ENCODE measurements at regions not wholly inside any gene's neighbourhood (a gene's known extent, or its start where the extent isn't known, plus 50 kb on each side); places are given as distances from the start of the nearest gene placed in this dataset.

DNA sequence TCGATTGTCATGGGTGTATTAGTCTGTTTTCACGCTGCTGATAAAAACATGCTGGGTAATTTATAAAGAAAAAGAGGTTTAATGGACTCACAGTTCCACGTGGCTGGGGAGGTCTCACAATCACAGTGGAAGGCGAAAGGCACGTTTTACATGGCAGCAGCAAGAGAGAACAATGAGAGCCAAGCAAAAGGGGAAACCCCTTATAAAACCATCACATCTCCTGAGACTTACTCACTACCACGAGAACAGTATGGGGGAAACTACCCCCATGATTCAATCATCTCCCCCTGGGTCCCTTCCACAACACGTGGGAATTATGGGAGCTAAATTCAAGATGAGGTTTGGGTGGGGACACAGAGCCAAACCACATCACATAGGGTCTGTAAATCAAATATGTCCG, 167.4 kb upstream of the XYLT1 start:
- no peak for ATAC-seq (ENCODE audit: low read depth)
- no peaks in the 10 kb centered on the region for H4K20me1 ChIP-seq (ENCODE audit: control insufficient read depth, insufficient read depth, low read length, poor library complexity, severe bottlenecking)
- H3K4me3 Mint-ChIP-seq: no peak overlapping the region
- 68% methylated on average over 4 of the region's 8 CpGs for WGBS (ENCODE audit: insufficient coverage)
- H3K4me1 Mint-ChIP-seq: no peaks in the 10 kb centered on the region
- H3K27me3 Mint-ChIP-seq: peaks cover 6% of the 10 kb centered on the region
- intact Hi-C loops (cut with micrococcal nuclease): no loop called here
- H3K9ac ChIP-seq (ENCODE audit: low read length): no peak overlapping the region
- peaks cover 0 to 10% (median 0%) of the 10 kb centered on the region in 3 donors for H3K9me3 ChIP-seq (ENCODE audit: control extremely low read depth in 1 of 3, control insufficient read depth in 2 of 3, insufficient read depth in 1 of 3, low read length in 2 of 3)
- H3K27me3 ChIP-seq (replicated peaks in 1 of 4; ENCODE audit: control extremely low read depth in 1 of 4, control insufficient read depth in 3 of 4, insufficient read depth in 4 of 4, low read length in 3 of 4): no peaks in the 10 kb centered on the region
- TF ChIP-seq EZH2 (IDR thresholded peaks at IDR 0.05; ENCODE audit: borderline replicate concordance, insufficient read depth, low read depth, low read length, poor library complexity, severe bottlenecking): no peak
- TF ChIP-seq, protein P1, sequence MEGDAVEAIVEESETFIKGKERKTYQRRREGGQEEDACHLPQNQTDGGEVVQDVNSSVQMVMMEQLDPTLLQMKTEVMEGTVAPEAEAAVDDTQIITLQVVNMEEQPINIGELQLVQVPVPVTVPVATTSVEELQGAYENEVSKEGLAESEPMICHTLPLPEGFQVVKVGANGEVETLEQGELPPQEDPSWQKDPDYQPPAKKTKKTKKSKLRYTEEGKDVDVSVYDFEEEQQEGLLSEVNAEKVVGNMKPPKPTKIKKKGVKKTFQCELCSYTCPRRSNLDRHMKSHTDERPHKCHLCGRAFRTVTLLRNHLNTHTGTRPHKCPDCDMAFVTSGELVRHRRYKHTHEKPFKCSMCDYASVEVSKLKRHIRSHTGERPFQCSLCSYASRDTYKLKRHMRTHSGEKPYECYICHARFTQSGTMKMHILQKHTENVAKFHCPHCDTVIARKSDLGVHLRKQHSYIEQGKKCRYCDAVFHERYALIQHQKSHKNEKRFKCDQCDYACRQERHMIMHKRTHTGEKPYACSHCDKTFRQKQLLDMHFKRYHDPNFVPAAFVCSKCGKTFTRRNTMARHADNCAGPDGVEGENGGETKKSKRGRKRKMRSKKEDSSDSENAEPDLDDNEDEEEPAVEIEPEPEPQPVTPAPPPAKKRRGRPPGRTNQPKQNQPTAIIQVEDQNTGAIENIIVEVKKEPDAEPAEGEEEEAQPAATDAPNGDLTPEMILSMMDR (IDR thresholded peaks at IDR 0.05): no peak
- H3K79me2 ChIP-seq (ENCODE audit: control insufficient read depth, insufficient read depth, low read length): no peaks in the 10 kb centered on the region
- no peak overlapping the region for H3K4me3 ChIP-seq (ENCODE audit: control extremely low read depth in 1 of 5, extremely low read depth in 1 of 5, insufficient read depth in 1 of 5, low read depth in 2 of 5, low read length in 4 of 5)
- H3K9me3 Mint-ChIP-seq (ENCODE audit: insufficient read depth): peaks cover 7% of the 10 kb centered on the region
- H2AFZ ChIP-seq (ENCODE audit: insufficient read depth, low read depth, low read length, poor library complexity, severe bottlenecking): no peak overlapping the region
- POLR2A ChIA-PET: no interaction called here
- no peak overlapping the region for H3K27ac ChIP-seq (ENCODE audit: low read length in 2 of 2)
- no peak overlapping the region for H3K27ac Mint-ChIP-seq
- H3K4me2 ChIP-seq (replicated peaks; ENCODE audit: low read depth, low read length, poor library complexity, severe bottlenecking): no peak overlapping the region
- H3K4me1 ChIP-seq (ENCODE audit: control insufficient read depth in 2 of 2, insufficient read depth in 2 of 2, low read length in 2 of 2): no peaks in the 10 kb centered on the region
- CTCF ChIA-PET: no interaction called here
- H3K36me3 ChIP-seq (replicated peaks in 1 of 2; ENCODE audit: control extremely low read depth in 1 of 2, control insufficient read depth in 1 of 2, extremely low read depth in 1 of 2, insufficient read depth in 2 of 2, low read length in 1 of 2): no peaks in the 10 kb centered on the region
- no peak for DNase-seq

DNA sequence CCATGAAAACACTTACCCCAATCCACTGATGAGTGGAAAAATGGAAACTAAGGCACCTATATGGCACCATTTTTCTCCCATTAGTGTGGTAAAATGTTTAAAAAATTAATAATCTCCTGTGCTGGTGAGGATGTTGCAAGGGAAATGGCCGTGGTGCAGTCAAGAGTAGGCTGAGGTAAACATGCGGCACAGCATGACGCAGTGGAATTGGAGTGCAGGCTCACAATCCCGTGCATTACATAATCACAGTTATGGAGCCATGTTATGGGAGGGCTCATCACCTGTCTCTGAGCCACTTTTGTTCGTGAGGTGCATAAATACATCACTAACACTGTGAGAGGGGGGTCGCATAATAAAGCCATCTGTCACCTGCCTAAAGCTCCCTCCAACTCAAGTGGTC, 164.4 kb upstream of the XYLT1 start:
- H3K4me2 ChIP-seq (replicated peaks; ENCODE audit: low read depth, low read length, poor library complexity, severe bottlenecking): no peak overlapping the region
- ATAC-seq (ENCODE audit: low read depth) (no peak), DNase-seq (no peak)
- H3K4me1 Mint-ChIP-seq: no peaks in the 10 kb centered on the region
- H3K36me3 ChIP-seq (replicated peaks in 1 of 2; ENCODE audit: control extremely low read depth in 1 of 2, control insufficient read depth in 1 of 2, extremely low read depth in 1 of 2, insufficient read depth in 2 of 2, low read length in 1 of 2): no peaks in the 10 kb centered on the region
- TF ChIP-seq, protein P1 (IDR thresholded peaks at IDR 0.05): no peak
- TF ChIP-seq EZH2 (IDR thresholded peaks at IDR 0.05; ENCODE audit: borderline replicate concordance, insufficient read depth, low read depth, low read length, poor library complexity, severe bottlenecking): no peak
- H3K9ac ChIP-seq (ENCODE audit: low read length): no peak overlapping the region
- no peaks in the 10 kb centered on the region for H4K20me1 ChIP-seq (ENCODE audit: control insufficient read depth, insufficient read depth, low read length, poor library complexity, severe bottlenecking)
- ChIA-PET CTCF (no interaction called here), POLR2A (no interaction called here)
- no peak overlapping the region for H2AFZ ChIP-seq (ENCODE audit: insufficient read depth, low read depth, low read length, poor library complexity, severe bottlenecking)
- H3K4me3 ChIP-seq (ENCODE audit: control extremely low read depth in 1 of 5, extremely low read depth in 1 of 5, insufficient read depth in 1 of 5, low read depth in 2 of 5, low read length in 4 of 5): no peak overlapping the region
- no peak overlapping the region for H3K27ac ChIP-seq (ENCODE audit: low read length in 2 of 2)
- no peak overlapping the region for H3K27ac Mint-ChIP-seq
- H3K4me3 Mint-ChIP-seq: no peak overlapping the region
- H3K27me3 Mint-ChIP-seq: peaks cover 14% of the 10 kb centered on the region
- H3K9me3 Mint-ChIP-seq (ENCODE audit: insufficient read depth): peaks cover 7% of the 10 kb centered on the region
- H3K4me1 ChIP-seq (ENCODE audit: control insufficient read depth in 2 of 2, insufficient read depth in 2 of 2, low read length in 2 of 2): no peaks in the 10 kb centered on the region
- peaks cover 0 to 10% (median 0%) of the 10 kb centered on the region in 3 donors for H3K9me3 ChIP-seq (ENCODE audit: control extremely low read depth in 1 of 3, control insufficient read depth in 2 of 3, insufficient read depth in 1 of 3, low read length in 2 of 3)
- WGBS (ENCODE audit: insufficient coverage): 94% methylated on average over 3 of the region's 6 CpGs
- intact Hi-C loops (cut with micrococcal nuclease): no loop called here
- no peaks in the 10 kb centered on the region for H3K27me3 ChIP-seq (replicated peaks in 1 of 4; ENCODE audit: control extremely low read depth in 1 of 4, control insufficient read depth in 3 of 4, insufficient read depth in 4 of 4, low read length in 3 of 4)
- H3K79me2 ChIP-seq (ENCODE audit: control insufficient read depth, insufficient read depth, low read length): no peaks in the 10 kb centered on the region

Data from B cell (primary cell).